ENCODE measurements at regions not wholly inside any gene's neighbourhood (a gene's known extent, or its start where the extent isn't known, plus 50 kb on each side); places are given as distances from the start of the nearest gene placed in this dataset.

DNA sequence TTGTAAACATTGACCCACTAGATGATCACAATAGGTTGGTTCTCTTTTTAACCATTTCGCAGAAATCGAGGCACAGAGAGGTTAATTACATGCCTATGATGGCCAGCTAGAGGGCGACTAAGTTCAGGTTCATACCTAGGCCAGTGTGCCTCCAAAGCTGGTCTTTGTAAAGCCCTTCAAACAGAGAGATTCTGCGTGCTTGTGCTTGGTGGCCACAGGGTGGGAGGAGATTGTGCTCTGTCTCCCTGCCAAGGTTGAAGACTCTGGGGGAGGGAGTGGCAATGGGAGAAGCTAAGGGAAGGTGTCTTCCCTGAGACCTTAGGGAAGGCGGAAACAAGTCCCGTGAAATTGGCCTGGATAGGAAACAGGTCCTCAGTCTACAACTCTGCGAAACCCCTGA, 59.1 kb upstream of the RBM15 start:
- Mint-ChIP-seq H3K36me3 (ENCODE audit: low read depth, unreplicated experiment) (peaks cover 3% of the 10 kb centered on the region), H3K27me3 (ENCODE audit: low read depth, unreplicated experiment) (peaks cover 32% of the 10 kb centered on the region), H3K27ac (ENCODE audit: unreplicated experiment) (no peak overlapping the region), H3K9me3 (ENCODE audit: unreplicated experiment) (peaks cover 9% of the 10 kb centered on the region), H3K4me1 (ENCODE audit: low read depth, unreplicated experiment) (no peaks in the 10 kb centered on the region), H3K4me3 (ENCODE audit: unreplicated experiment) (no peak overlapping the region)
- DNase-seq (ENCODE audit: low read depth) (no peak), FAIRE-seq (no peak)
- Histone ChIP-seq H3K27me3 (ENCODE audit: insufficient read depth, low read length) (peaks cover 14% of the 10 kb centered on the region), H3K36me3 (ENCODE audit: insufficient read depth, low read length) (no peaks in the 10 kb centered on the region), H3K27ac (ENCODE audit: low read depth, low read length) (no peak overlapping the region), H3K9ac (ENCODE audit: low read length) (no peak overlapping the region), H2AFZ (ENCODE audit: low read depth, low read length) (no peak overlapping the region), H3K79me2 (ENCODE audit: insufficient read depth, low read length) (no peaks in the 10 kb centered on the region), H3K4me1 (ENCODE audit: insufficient read depth, low read length) (no peaks in the 10 kb centered on the region), H4K20me1 (ENCODE audit: insufficient read depth, low read length) (no peaks in the 10 kb centered on the region), H3K4me2 (ENCODE audit: low read length) (no peak overlapping the region), H3K4me3 (ENCODE audit: insufficient read depth, low read depth, low read length) (no peak overlapping the region), H3K9me3 (ENCODE audit: insufficient read depth, low read depth, low read length) (no peaks in the 10 kb centered on the region)
- no peak for TF ChIP-seq CTCF (IDR thresholded peaks at IDR 0.05; ENCODE audit: insufficient read depth, low read depth, low read length)
- no peak for TF ChIP-seq EZH2 (IDR thresholded peaks at IDR 0.05; ENCODE audit: insufficient read depth, low read length)

DNA sequence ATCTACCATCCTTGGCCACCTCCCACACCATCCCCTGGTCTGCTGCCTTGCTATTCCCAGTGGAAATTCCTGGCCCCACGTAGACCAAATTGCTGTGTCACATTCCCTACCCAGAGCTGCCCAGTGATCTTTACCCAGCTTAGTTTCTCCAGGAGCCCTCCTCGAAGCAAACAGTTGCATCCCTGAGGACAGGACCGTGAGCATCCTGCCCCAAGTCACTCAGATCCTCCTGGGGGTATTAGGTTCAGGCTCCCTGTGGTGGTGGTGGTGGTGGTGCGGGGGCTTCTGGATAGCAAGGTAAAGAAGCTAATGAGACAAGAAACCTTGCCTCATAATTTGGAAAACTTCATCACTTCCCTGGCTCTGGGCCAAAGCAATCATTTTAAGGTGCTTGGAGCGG, 58.4 kb upstream of the RBM15 start:
- Histone ChIP-seq H3K9me3 (ENCODE audit: insufficient read depth, low read depth, low read length) (no peaks in the 10 kb centered on the region), H3K36me3 (ENCODE audit: insufficient read depth, low read length) (no peaks in the 10 kb centered on the region), H3K9ac (ENCODE audit: low read length) (no peak overlapping the region), H4K20me1 (ENCODE audit: insufficient read depth, low read length) (no peaks in the 10 kb centered on the region), H2AFZ (ENCODE audit: low read depth, low read length) (no peak overlapping the region), H3K27me3 (ENCODE audit: insufficient read depth, low read length) (peaks cover 14% of the 10 kb centered on the region), H3K4me1 (ENCODE audit: insufficient read depth, low read length) (no peaks in the 10 kb centered on the region), H3K4me3 (ENCODE audit: insufficient read depth, low read depth, low read length) (no peak overlapping the region), H3K79me2 (ENCODE audit: insufficient read depth, low read length) (no peaks in the 10 kb centered on the region), H3K4me2 (ENCODE audit: low read length) (no peak overlapping the region), H3K27ac (ENCODE audit: low read depth, low read length) (no peak overlapping the region)
- peaks cover 3% of the 10 kb centered on the region for H3K36me3 Mint-ChIP-seq (ENCODE audit: low read depth, unreplicated experiment)
- H3K27me3 Mint-ChIP-seq (ENCODE audit: low read depth, unreplicated experiment) = peaks cover 32% of the 10 kb centered on the region
- DNase-seq (ENCODE audit: low read depth) (no peak), FAIRE-seq (no peak)
- no peak overlapping the region for H3K4me3 Mint-ChIP-seq (ENCODE audit: unreplicated experiment)
- H3K4me1 Mint-ChIP-seq (ENCODE audit: low read depth, unreplicated experiment) = no peaks in the 10 kb centered on the region
- H3K9me3 Mint-ChIP-seq (ENCODE audit: unreplicated experiment) = peaks cover 9% of the 10 kb centered on the region
- no peak for TF ChIP-seq EZH2 (IDR thresholded peaks at IDR 0.05; ENCODE audit: insufficient read depth, low read length)
- TF ChIP-seq CTCF (IDR thresholded peaks at IDR 0.05; ENCODE audit: insufficient read depth, low read depth, low read length) = no peak
- no peak overlapping the region for H3K27ac Mint-ChIP-seq (ENCODE audit: unreplicated experiment)

DNA sequence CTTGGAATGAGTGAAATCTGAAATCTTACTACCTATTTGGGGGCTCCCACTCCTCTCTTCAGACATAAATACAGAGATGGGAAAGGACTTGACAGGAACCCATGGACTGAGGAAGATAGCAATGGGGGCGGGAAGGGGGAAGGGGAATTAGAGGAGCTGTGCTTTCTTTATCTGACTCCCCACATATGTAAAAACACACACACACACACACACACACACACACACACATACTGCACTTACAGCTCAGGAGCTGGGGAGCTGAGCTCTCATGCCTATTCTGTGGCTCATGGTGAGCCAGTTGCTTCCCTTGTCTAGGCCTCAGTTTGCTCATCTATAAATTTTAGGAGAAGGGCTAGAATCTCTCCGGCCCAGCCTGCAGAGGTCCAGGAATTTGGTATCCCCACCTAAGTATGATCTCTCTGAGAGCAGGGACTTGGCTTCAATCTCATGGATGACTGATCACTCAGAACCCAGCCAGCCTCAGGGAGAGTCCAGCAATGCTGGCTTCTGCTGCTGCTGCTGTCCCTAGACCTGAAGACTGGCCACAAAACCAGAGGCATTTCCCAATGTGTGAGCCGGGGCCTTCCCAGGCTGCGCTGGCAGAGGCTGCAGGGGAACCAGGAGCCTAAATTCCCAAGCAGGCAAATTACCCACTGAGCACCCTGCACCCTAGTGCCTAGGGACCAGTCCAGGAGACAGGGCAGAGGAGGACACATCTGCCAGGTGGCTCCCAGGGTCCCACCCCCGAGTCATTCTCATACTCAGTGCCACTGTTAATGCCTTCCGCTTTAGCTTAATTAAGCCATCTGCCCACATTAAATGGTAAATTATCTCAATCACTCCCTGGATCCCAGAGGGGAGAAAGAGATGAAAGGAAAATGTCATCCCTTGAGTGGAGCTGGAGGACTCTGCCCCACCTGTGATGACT, 57.5 kb upstream of the RBM15 start:
- peaks cover 9% of the 10 kb centered on the region for H3K27me3 ChIP-seq (ENCODE audit: insufficient read depth, low read length)
- H3K4me3 ChIP-seq (ENCODE audit: insufficient read depth, low read depth, low read length) = no peak overlapping the region
- no peak overlapping the region for H3K27ac ChIP-seq (ENCODE audit: low read depth, low read length)
- no peak overlapping the region for H3K9ac ChIP-seq (ENCODE audit: low read length)
- H4K20me1 ChIP-seq (ENCODE audit: insufficient read depth, low read length) = no peaks in the 10 kb centered on the region
- no peak overlapping the region for H3K4me3 Mint-ChIP-seq (ENCODE audit: unreplicated experiment)
- H3K9me3 Mint-ChIP-seq (ENCODE audit: unreplicated experiment) = peaks cover 9% of the 10 kb centered on the region
- FAIRE-seq (no peak), DNase-seq (ENCODE audit: low read depth) (no peak)
- H2AFZ ChIP-seq (ENCODE audit: low read depth, low read length) = no peak overlapping the region
- H3K9me3 ChIP-seq (ENCODE audit: insufficient read depth, low read depth, low read length) = no peaks in the 10 kb centered on the region
- peaks cover 31% of the 10 kb centered on the region for H3K27me3 Mint-ChIP-seq (ENCODE audit: low read depth, unreplicated experiment)
- H3K4me1 ChIP-seq (ENCODE audit: insufficient read depth, low read length) = no peaks in the 10 kb centered on the region
- H3K36me3 Mint-ChIP-seq (ENCODE audit: low read depth, unreplicated experiment) = peaks cover 3% of the 10 kb centered on the region
- H3K4me2 ChIP-seq (ENCODE audit: low read length) = no peak overlapping the region
- no peaks in the 10 kb centered on the region for H3K36me3 ChIP-seq (ENCODE audit: insufficient read depth, low read length)
- no peaks in the 10 kb centered on the region for H3K79me2 ChIP-seq (ENCODE audit: insufficient read depth, low read length)
- TF ChIP-seq CTCF (IDR thresholded peaks at IDR 0.05; ENCODE audit: insufficient read depth, low read depth, low read length) = no peak
- H3K27ac Mint-ChIP-seq (ENCODE audit: unreplicated experiment) = no peak overlapping the region
- H3K4me1 Mint-ChIP-seq (ENCODE audit: low read depth, unreplicated experiment) = peaks cover under 1% of the 10 kb centered on the region
